Endothelial cell of hepatic sinusoid (primary cell): ENCODE measurements at regions not wholly inside any gene's neighbourhood (a gene's known extent, or its start where the extent isn't known, plus 50 kb on each side); places are given as distances from the start of the nearest gene placed in this dataset.

ENCODE experiments used
- in situ Hi-C: cut with HindIII; loops from 2 replicates; pipeline ENCODE4 v1.10.0; 2017; ENCODE audit warnings: low sequenced_read_pairs

DNA sequence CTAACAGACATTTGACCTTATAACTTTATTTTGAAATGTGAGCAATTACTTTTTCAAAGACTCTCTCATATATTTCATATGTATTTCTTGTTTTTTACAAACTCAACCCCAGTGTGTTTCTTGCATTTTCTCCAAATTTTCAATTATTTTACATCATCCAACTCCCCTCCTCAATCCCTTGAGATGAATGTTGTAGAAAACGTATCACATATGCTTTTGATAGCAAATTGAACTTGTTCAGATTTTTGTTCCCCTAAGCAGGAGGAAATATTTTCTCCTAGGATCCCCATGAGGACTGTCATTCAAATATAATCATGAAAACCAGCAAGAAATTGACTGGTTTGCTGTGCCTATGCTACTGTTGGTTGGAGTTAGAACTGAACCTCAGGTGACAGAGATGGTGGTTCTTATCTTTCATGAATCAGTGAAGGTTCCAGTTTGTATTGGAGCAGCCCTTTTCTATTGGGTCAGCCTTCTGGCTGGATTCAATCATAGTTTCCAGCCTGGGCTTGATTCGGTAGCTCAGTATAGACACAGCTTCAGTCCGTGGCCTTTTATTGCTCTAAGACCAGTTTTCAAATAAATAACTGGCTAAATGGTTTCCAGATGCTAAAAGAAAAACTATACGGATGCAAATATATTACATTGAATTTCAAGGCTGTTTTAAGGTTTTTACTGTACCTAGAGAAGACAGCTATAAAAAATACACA, 591.0 kb downstream of the EPHA4 start:
- in situ Hi-C loops = no loop called here

GRCh38 chr2:220981926-220982325, 590.2 kb downstream of the EPHA4 start:
- in situ Hi-C loops = no loop called here

DNA sequence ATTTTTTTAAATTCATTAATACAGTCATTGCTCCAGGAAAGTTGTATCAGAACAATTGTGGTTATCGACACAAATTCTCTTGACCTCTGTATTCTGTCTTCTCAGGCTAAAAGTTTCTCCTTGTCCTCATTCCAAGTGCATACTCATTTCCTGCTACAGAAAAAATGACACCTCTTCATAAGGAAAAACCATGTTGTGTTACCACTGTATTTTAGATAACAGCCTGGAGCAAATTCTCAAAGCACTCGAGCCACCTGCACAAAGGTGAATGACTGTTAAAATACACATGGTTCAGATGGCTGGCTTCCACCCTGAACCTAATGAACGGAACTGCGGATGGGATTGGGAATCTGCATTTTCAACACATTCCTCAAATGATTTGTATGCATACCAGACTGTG, 586.5 kb downstream of the EPHA4 start:
- in situ Hi-C loops = no loop called here

- in situ Hi-C loops = no loop called here
These were observed 584.3 kb downstream of the EPHA4 start for GRCh38 chr2:220987839-220988238.

- in situ Hi-C loops = no loop called here
These were observed 580.1 kb downstream of the EPHA4 start for GRCh38 chr2:220991972-220992371.

- in situ Hi-C loops = no loop called here
These were observed 577.3 kb downstream of the EPHA4 start for GRCh38 chr2:220994846-220995245.

GRCh38 chr2:220995581-220995980, 576.5 kb downstream of the EPHA4 start:
- in situ Hi-C loops = no loop called here

DNA sequence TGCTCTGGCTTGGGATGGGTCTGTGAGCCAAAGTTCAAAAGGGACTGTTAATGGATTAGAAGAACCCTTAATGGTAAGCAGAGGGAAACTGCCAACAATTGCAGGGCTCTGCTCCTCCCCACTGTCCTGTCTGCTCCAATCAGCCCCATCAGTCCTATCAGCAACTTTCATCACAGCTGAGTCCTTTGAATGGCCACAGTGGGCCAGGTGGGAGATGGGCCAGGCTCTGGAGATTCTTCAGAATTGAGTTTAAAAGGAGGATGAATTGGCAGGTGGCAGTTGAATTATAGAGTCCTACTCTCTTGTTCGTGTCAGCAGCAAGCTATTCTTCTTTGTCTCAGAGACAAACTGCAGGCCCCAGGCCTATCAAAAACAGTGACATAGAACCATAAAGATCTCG, 573.9 kb downstream of the EPHA4 start:
- in situ Hi-C loops = no loop called here

DNA sequence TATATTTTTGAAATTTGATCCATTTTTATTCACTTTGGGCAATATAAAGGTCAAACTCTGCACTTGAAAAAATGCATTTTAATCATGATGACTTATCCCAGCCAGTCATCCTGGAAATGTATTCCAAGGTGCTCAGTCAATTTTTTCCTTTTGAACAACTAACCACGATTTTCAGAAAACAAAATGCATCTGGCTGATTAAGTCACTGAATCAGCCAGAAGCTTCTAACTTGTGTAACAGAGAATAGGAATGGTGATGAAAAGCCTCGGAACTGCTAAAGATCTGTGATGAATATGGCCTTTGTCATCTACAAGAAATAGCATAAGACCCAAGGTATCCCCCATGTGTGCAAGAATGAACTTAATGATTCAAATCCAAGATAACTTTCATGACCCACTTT, 572.7 kb downstream of the EPHA4 start:
- in situ Hi-C loops = no loop called here

DNA sequence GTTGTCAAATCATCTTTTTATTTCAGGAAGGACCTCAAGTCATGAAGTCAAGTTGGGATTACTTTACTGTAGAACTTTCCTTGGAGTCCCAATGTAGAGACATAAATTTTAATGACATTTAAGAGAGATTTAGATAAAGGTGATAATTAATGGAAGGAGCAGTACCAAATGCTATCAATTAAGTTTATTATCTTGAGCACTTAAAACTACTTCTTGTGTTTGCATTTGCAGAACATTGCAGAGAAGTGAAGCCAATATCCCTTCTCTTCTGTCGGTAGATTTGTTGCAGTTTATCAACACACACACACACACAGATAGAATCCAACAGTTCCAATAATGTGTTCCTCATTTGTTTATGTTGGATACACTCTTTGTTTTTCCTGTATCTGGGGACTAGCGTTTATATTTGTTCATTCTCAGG, 570.7 kb downstream of the EPHA4 start:
- in situ Hi-C loops = no loop called here

GRCh38 chr2:221002101-221002685, 569.9 kb downstream of the EPHA4 start:
- in situ Hi-C loops = no loop called here

DNA sequence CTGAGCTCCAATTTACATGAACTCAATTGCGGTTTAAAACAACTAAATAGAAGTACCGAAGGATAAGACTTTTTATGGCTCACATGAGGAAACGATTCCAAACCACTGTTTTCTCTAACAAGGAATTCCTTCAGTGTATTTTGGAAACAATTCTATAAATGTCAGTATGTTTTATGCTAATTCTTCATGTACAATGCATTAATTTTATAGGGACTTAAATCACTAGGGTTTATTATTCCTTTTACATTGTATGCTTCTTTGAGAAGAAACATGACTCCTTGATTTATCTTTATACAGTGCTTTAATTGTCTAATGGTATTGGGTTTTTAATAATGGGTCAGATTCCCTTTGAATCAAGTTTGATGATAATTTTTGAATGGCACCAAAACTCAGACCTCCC, 566.8 kb downstream of the EPHA4 start:
- in situ Hi-C loops = no loop called here

GRCh38 chr2:221006084-221006483, 566.0 kb downstream of the EPHA4 start:
- in situ Hi-C loops = no loop called here

GRCh38 chr2:221016551-221016950, 555.6 kb downstream of the EPHA4 start:
- in situ Hi-C loops = loop anchor here (10.0 kb wide), 1 partner anchor 72 kb away; no protein-coding TSS in a partner anchor

DNA sequence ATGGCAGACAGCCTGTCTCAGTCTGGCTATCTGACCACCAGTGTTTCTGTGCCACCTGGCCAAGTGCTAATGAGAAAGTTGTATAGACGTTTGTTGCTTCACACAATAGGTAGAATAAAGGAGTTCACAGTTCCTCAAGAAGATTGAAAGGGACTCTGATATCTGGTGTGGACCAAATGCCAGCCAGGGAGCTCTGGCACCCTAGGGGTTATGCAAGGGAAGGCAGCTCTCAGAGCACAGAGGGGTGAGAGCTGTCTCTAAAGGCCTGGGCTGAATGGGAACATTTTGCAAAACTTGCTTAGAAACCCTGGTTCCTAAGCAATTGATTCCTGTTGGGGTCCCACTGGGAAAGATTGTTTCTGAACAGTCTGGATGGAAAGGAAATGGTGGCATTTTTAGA, 553.8 kb downstream of the EPHA4 start:
- in situ Hi-C loops = loop anchor here (10.0 kb wide), 1 partner anchor 73 kb away; no protein-coding TSS in a partner anchor

DNA sequence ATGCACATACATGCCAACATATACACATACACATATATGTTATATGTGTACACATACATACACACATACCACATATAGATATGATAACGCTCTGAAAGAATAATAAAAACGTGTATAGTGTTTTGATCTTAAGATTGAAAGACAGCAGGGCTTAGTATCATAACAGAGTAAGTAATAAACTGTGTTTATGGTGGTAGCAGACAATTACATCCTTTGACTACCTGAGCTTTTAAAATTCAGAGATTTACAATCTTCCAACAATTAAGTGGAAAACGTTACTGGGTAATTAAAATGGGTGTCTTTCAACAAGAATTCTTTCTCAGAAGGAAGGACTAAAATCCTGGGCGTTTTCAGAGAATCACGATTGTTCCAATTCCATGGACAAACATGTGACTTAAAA, 552.4 kb downstream of the EPHA4 start:
- in situ Hi-C loops = loop anchor here (10.0 kb wide), 1 partner anchor 75 kb away; no protein-coding TSS in a partner anchor

GRCh38 chr2:221022554-221022953, 549.5 kb downstream of the EPHA4 start:
- in situ Hi-C loops = no loop called here

DNA sequence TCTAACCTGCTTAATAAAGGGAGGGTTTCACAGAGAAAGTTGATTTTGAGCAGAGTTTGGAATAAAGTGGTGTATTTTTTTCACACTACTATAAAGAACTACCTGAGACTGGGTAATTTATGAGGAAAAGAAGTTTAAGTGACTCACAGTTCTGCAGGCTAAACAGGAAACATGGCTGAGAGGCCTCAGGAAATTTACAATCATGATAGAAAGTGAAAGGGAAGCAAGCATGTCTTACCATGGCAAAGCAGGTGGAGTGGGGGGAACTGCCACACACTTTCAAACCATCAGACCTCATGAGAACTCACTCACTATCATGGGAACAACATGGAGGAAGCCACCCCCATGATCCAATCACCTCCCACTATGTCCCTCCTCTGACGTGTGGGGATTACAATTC, 546.7 kb downstream of the EPHA4 start:
- in situ Hi-C loops = no loop called here

DNA sequence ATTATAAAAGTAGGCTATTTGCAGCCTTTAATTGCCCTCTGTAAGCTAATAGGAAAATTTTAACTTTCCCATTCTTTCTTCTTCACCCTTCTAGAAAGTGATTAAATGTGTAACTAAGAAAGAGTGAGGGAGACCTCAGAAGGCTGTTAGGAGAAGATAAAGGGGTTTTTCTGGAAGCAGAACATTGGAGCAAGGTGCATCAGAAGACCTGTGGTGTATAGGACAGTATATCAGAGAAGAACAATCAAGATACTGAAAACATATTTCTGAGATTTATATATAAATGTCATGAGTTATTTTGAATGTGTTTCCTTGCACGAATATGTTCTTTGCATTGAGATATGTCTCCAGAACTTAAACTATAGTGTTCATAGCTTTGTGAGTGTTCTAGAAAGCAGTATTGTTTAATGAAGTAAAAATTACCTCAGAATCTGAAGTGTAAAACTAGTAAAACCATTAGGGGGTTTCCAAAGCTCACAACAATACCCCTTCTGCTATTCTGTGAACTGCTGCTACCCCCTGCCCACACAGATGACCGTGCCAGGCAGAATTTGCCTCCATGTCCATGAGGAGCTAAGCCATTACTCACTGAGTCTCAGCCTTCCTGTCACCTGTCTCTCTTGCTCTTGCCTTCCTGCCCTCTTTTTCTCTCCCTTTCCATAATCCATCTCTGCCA, 537.9 kb downstream of the EPHA4 start:
- in situ Hi-C loops = no loop called here

GRCh38 chr2:221034973-221035372, 537.1 kb downstream of the EPHA4 start:
- in situ Hi-C loops = no loop called here

GRCh38 chr2:221042926-221043325, 529.2 kb downstream of the EPHA4 start:
- in situ Hi-C loops = no loop called here

DNA sequence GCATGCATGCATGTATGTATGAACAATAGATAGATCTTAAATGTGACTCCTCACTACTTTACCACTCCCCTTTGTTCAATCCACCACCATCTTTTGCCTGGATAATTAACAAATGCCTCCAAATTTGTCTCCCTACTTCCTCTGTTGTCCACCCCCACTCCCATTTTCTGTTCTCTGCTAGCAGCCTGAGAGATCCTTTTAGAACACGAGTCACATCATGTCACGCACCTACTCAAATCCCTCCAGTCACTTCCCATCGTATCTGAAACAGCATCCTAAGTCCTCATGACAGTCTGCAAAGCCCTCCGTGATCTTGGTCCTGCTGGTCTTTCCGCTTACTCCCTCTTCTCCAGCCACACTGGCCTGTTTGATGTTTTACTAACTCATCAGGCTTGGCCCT, 527.3 kb downstream of the EPHA4 start:
- in situ Hi-C loops = no loop called here
